HepG2 (cell line): ENCODE measurements at regions not wholly inside any gene's neighbourhood (a gene's known extent, or its start where the extent isn't known, plus 50 kb on each side); places are given as distances from the start of the nearest gene placed in this dataset.

ENCODE experiments used
- ATAC-seq: fragments of 200-7000 bp; cut with Tn5 transposase; 3 replicates; pipeline ENCODE4 v1.9.1; 2020; ENCODE audit warnings: mild to moderate bottlenecking, moderate library complexity
- BruUV-seq: library from RNA; stranded (reverse); fragments of 400-500 nt; replicated peaks from 2 replicates; lab custom pipeline; 2021; lab: Mats Ljungman, UMichigan
- CTCF ChIA-PET: fragments of 300-600 bp; formaldehyde crosslinking; extraction: SDS; loops from one replicate; lab custom pipeline; 2021; ENCODE audit warnings: low total read pairs, inconsistent platforms, low intra/inter-chr PET ratio; lab: Yijun Ruan, JAX
- POLR2A ChIA-PET: fragments of 350-600 bp; sonication (Branson Sonifier 250); formaldehyde crosslinking; loops from one replicate; lab custom pipeline; 2020; ENCODE audit warnings: antibody characterized with exemption, inconsistent platforms; lab: Yijun Ruan, JAX
- DNase-seq: peaks from one replicate; pipeline ENCODE4 v3.0.0-alpha.2; 2015; ENCODE audit warnings: low spot score
- FAIRE-seq: peaks from 3 replicates; lab custom pipeline; 2011; peaks lifted over from hg19 to GRCh38; lab: Jason Lieb, UNC
- H2AFZ ChIP-seq: one replicate; pipeline ENCODE4 v1.6.1; 2011; ENCODE audit warnings: low read length, inconsistent platforms
- H3K27ac ChIP-seq: fragments of 300-600 bp; 3 replicates; pipeline ENCODE4 v1.8.0; 2011; ENCODE audit warnings: mixed run types, mild to moderate bottlenecking, mixed read lengths, low read length, inconsistent platforms; ENCODE audit not compliant: insufficient read depth; ENCODE audit errors: extremely low read length
- H3K27me3 ChIP-seq, 2 experiments: fragments of 200-600 bp in 1 of 2; 2 replicates in 1 of 2; 3 replicates in 1 of 2; pipeline versions ENCODE4 v1.6.0 to v1.8.0; 2011; ENCODE audit warnings: low read length in 2 of 2, mild to moderate bottlenecking in 2 of 2, moderate library complexity in 2 of 2, inconsistent platforms in 1 of 2; ENCODE audit not compliant: insufficient read depth in 2 of 2, control insufficient read depth in 1 of 2
- H3K36me3 ChIP-seq, 2 experiments: fragments of 200-600 bp in 1 of 2; replicated peaks in 1 of 2; 2 replicates in 1 of 2; 3 replicates in 1 of 2; pipeline versions ENCODE4 v1.5.1 to v1.8.0; 2011; ENCODE audit warnings: low read length in 2 of 2, inconsistent platforms in 1 of 2; ENCODE audit not compliant: insufficient read depth in 2 of 2, control insufficient read depth in 1 of 2
- H3K4me1 ChIP-seq: 2 replicates; pipeline ENCODE4 v1.5.1; 2012; ENCODE audit warnings: low read length, inconsistent platforms; ENCODE audit not compliant: insufficient read depth
- H3K4me2 ChIP-seq: 2 replicates; pipeline ENCODE4 v1.6.0; 2011; ENCODE audit warnings: low read depth, low read length, inconsistent platforms
- H3K4me3 ChIP-seq, 3 experiments: fragments of 200-600 bp in 1 of 3; sonication (generic), shearing (Covaris generic) in 1 of 3; replicated peaks in 1 of 3; 2 replicates each; pipeline ENCODE4 v1.5.1; 2011 to 2016; ENCODE audit warnings: low read length in 3 of 3, inconsistent platforms in 2 of 3, low read depth in 2 of 3, mild to moderate bottlenecking in 2 of 3, control low read depth in 1 of 3, mixed read lengths in 1 of 3; ENCODE audit not compliant: insufficient read depth in 1 of 3
- H3K79me2 ChIP-seq: one replicate; pipeline ENCODE4 v1.6.1; 2011; ENCODE audit warnings: low read length, inconsistent platforms; ENCODE audit not compliant: insufficient read depth
- H3K9ac ChIP-seq: 2 replicates; pipeline ENCODE4 v1.6.0; 2011; ENCODE audit warnings: mild to moderate bottlenecking, low read depth, low read length, inconsistent platforms; ENCODE audit not compliant: insufficient read depth
- H3K9me3 ChIP-seq: 2 replicates; pipeline ENCODE4 v1.5.1; 2012; ENCODE audit warnings: mild to moderate bottlenecking, low read length
- H4K20me1 ChIP-seq: 2 replicates; pipeline ENCODE4 v1.6.0; 2011; ENCODE audit warnings: inconsistent platforms, mild to moderate bottlenecking, low read length, moderate library complexity; ENCODE audit not compliant: insufficient read depth
- ELF1 ChIP-seq: sonication (generic); formaldehyde crosslinking; IDR thresholded peaks from 2 replicates; pipeline ENCODE4 v1.4.0; 2020; ENCODE audit warnings: missing genetic modification reagents
- ELK4 ChIP-seq: sonication (generic); formaldehyde crosslinking; IDR thresholded peaks from 2 replicates; pipeline ENCODE4 v1.9.0; 2021; ENCODE audit warnings: missing genetic modification reagents, borderline replicate concordance
- EP300 ChIP-seq, 3 experiments: sonication (generic) in 1 of 3; formaldehyde crosslinking in 1 of 3; IDR thresholded peaks; 2 replicates each; pipeline versions ENCODE4 v1.5.1 to v1.6.1; 2011 to 2020; ENCODE audit warnings: low read depth in 2 of 3, low read length in 2 of 3, borderline replicate concordance in 1 of 3, improper control_type of control experiment in 1 of 3, mild to moderate bottlenecking in 1 of 3, missing genetic modification reagents in 1 of 3, moderate library complexity in 1 of 3
- FOSL1 ChIP-seq: sonication (generic); formaldehyde crosslinking; IDR thresholded peaks from 2 replicates; pipeline ENCODE4 v1.9.0; 2021; ENCODE audit warnings: missing genetic modification reagents, borderline replicate concordance
- GATAD2A ChIP-seq: IDR thresholded peaks from 2 replicates; pipeline ENCODE4 v1.6.1; 2016
- JUND ChIP-seq: sonication (generic); formaldehyde crosslinking; IDR thresholded peaks from 2 replicates; pipeline ENCODE4 v1.8.0; 2022; ENCODE audit warnings: mild to moderate bottlenecking, missing genetic modification reagents
- KMT2B ChIP-seq: IDR thresholded peaks from 2 replicates; pipeline ENCODE4 v1.6.1; 2016; ENCODE audit warnings: missing genetic modification reagents, missing compliant biosample characterization
- SMC3 ChIP-seq: IDR thresholded peaks from 2 replicates; pipeline ENCODE4 v1.6.1; 2011; ENCODE audit warnings: low read length, improper control_type of control experiment
- SP2 ChIP-seq: sonication (generic); formaldehyde crosslinking; IDR thresholded peaks from 2 replicates; pipeline ENCODE4 v1.5.1; 2020; ENCODE audit warnings: mild to moderate bottlenecking, missing genetic modification reagents
- TEAD2 ChIP-seq: sonication (generic); formaldehyde crosslinking; IDR thresholded peaks from 2 replicates; pipeline ENCODE4 v1.9.0; 2021; ENCODE audit warnings: missing genetic modification reagents
- TERF1 ChIP-seq: sonication (generic); formaldehyde crosslinking; IDR thresholded peaks from 2 replicates; pipeline ENCODE4 v1.8.0; 2022; ENCODE audit warnings: mild to moderate bottlenecking, missing genetic modification reagents, moderate library complexity
- ZBTB2 ChIP-seq: sonication (generic); formaldehyde crosslinking; IDR thresholded peaks from 2 replicates; pipeline ENCODE4 v1.8.0; 2022; ENCODE audit warnings: low read depth, missing genetic modification reagents
- ZNF567 ChIP-seq: sonication (generic); formaldehyde crosslinking; IDR thresholded peaks from 2 replicates; pipeline ENCODE4 v1.8.1; 2023; ENCODE audit warnings: mild to moderate bottlenecking, missing genetic modification reagents, borderline replicate concordance
- WGBS: methylation state at CpG from one replicate; pipeline ENCODE4 v1.1.6; 2017; ENCODE audit warnings: low lambda C conversion rate; 5-methylcytosine and 5-hydroxymethylcytosine counted together
- in situ Hi-C: cut with HindIII; loops from 2 replicates; pipeline ENCODE4 v1.10.0; 2017; ENCODE audit warnings: low pct_unique_long_range_greater_than_20kb; ENCODE audit not compliant: extremely low pct_ligation_motif_present
- intact Hi-C: fragments of 100-400 bp; cut with micrococcal nuclease; formaldehyde crosslinking; loops from one replicate; pipeline ENCODE4 v1.10.0; 2022; ENCODE audit not compliant: unreplicated experiment

- no peak overlapping the region for H3K4me3 ChIP-seq
- no peak overlapping the region for H3K9ac ChIP-seq
- no TSS peak for BruUV-seq
- no peak overlapping the region for H3K4me2 ChIP-seq
- WGBS, result 0% methylated on average over 1 of the region's 1 CpG
- in situ Hi-C loops, result no loop called here
- ATAC-seq (no peak), FAIRE-seq (no peak), DNase-seq (no peak)
- no peaks in the 10 kb centered on the region for H3K79me2 ChIP-seq
- no peaks in the 10 kb centered on the region for H3K36me3 ChIP-seq
- H3K4me1 ChIP-seq, result no peaks in the 10 kb centered on the region
- POLR2A ChIA-PET, result no interaction called here
- intact Hi-C loops, result no loop called here
- H2AFZ ChIP-seq, result no peak overlapping the region
- CTCF ChIA-PET, result no interaction called here
- H4K20me1 ChIP-seq, result no peaks in the 10 kb centered on the region
- H3K9me3 ChIP-seq, result peaks cover 51% of the 10 kb centered on the region
- H3K27ac ChIP-seq, result no peak overlapping the region
- no peaks in the 10 kb centered on the region for H3K27me3 ChIP-seq
- TF ChIP-seq EP300 (IDR thresholded peaks at IDR 0.05; ENCODE audit: low read depth in 2 of 2, low read length in 2 of 2) (no peak), EP300 (CRISPR knock-in tag; IDR thresholded peaks at IDR 0.05; ENCODE audit: borderline replicate concordance) (no peak), TERF1 (CRISPR knock-in tag) (no peak), ELF1 (no peak), TEAD2 (no peak), ELK4 (CRISPR knock-in tag) (no peak), GATAD2A (CRISPR knock-in tag) (no peak), KMT2B (CRISPR knock-in tag) (no peak), SMC3 (no peak), ZBTB2 (CRISPR knock-in tag) (no peak), SP2 (CRISPR knock-in tag) (no peak), JUND (CRISPR knock-in tag) (no peak), ZNF567 (no peak), FOSL1 (CRISPR knock-in tag) (no peak)
Measured at GRCh38 chr4:71923070-71923469, 108.7 kb upstream of the NPFFR2 start.
